SK-N-MC (cell line): ENCODE measurements at regions not wholly inside any gene's neighbourhood (a gene's known extent, or its start where the extent isn't known, plus 50 kb on each side); places are given as distances from the start of the nearest gene placed in this dataset.

Experiments
- EZH2 ChIP-seq: fragments of 200-600 bp; sonication (generic); IDR thresholded peaks from one replicate; pipeline ENCODE4 v1.6.1; 2017; ENCODE audit warnings: antibody characterized with exemption
- FOXP2 ChIP-seq: optimal IDR thresholded peaks from 2 replicates; pipeline ENCODE3; 2011; ENCODE audit warnings: mild to moderate bottlenecking, moderate library complexity; ENCODE audit not compliant: insufficient read depth; ENCODE audit errors: extremely low read length, control extremely low read depth
- POLR2AphosphoS5 ChIP-seq: IDR thresholded peaks from 2 replicates; pipeline ENCODE4 v1.6.1; 2012; ENCODE audit warnings: mild to moderate bottlenecking, low read depth, low read length, borderline replicate concordance

GRCh38 chr21:13827201-13827600 lies 217.6 kb downstream of the POTED start:
- TF ChIP-seq POLR2AphosphoS5, result no peak
- TF ChIP-seq EZH2, result no peak
- no peak for TF ChIP-seq FOXP2
